Endodermal cell (in vitro differentiated cells): ENCODE measurements at regions not wholly inside any gene's neighbourhood (a gene's known extent, or its start where the extent isn't known, plus 50 kb on each side); places are given as distances from the start of the nearest gene placed in this dataset.

Source experiments
- DNase-seq: peaks from one replicate; pipeline ENCODE4 v3.0.0-alpha.2; 2017
- H3K27ac ChIP-seq: 2 replicates; pipeline ENCODE4 v1.5.1; 2013; ENCODE audit warnings: mild to moderate bottlenecking, low read depth, low read length, moderate library complexity
- H3K27me3 ChIP-seq: 2 replicates; pipeline ENCODE4 v1.6.1; 2013; ENCODE audit warnings: mild to moderate bottlenecking, low read length, moderate library complexity; ENCODE audit not compliant: insufficient read depth, control insufficient read depth, poor library complexity, severe bottlenecking
- H3K36me3 ChIP-seq: 2 replicates; pipeline ENCODE4 v1.7.0; 2013; ENCODE audit warnings: mild to moderate bottlenecking, low read length, moderate library complexity; ENCODE audit not compliant: control insufficient read depth, insufficient read depth
- H3K4me1 ChIP-seq: one replicate; pipeline ENCODE4 v1.7.0; 2013; ENCODE audit warnings: low read length; ENCODE audit not compliant: control insufficient read depth, insufficient read depth
- H3K4me3 ChIP-seq: 2 replicates; pipeline ENCODE4 v1.5.1; 2013; ENCODE audit warnings: mild to moderate bottlenecking, low read length, moderate library complexity
- H3K9ac ChIP-seq: 2 replicates; pipeline ENCODE4 v1.6.1; 2013; ENCODE audit warnings: mild to moderate bottlenecking, low read length, moderate library complexity; ENCODE audit not compliant: poor library complexity, severe bottlenecking; ENCODE audit errors: extremely low read depth
- H3K9me3 ChIP-seq: 2 replicates; pipeline ENCODE4 v1.6.1; 2013; ENCODE audit warnings: mild to moderate bottlenecking, low read length, moderate library complexity; ENCODE audit not compliant: control insufficient read depth
- H3K27ac Mint-ChIP-seq: 2 replicates; pipeline ENCODE4 v1.8.0; 2020; ENCODE audit warnings: mixed read lengths
- H3K27me3 Mint-ChIP-seq: 2 replicates; pipeline ENCODE4 v1.8.0; 2021; ENCODE audit warnings: mild to moderate bottlenecking, mixed read lengths; ENCODE audit not compliant: insufficient read depth
- H3K36me3 Mint-ChIP-seq: 2 replicates; pipeline ENCODE4 v1.8.0; 2020; ENCODE audit warnings: low read depth, mixed read lengths
- H3K4me1 Mint-ChIP-seq: 2 replicates; pipeline ENCODE4 v1.8.0; 2020; ENCODE audit warnings: mixed read lengths
- H3K4me3 Mint-ChIP-seq: 2 replicates; pipeline ENCODE4 v1.8.0; 2020; ENCODE audit warnings: mild to moderate bottlenecking, moderate library complexity, mixed read lengths
- H3K9me3 Mint-ChIP-seq: 2 replicates; pipeline ENCODE4 v1.8.0; 2020; ENCODE audit warnings: mild to moderate bottlenecking, mixed read lengths
- WGBS, 2 experiments: methylation state at CpG; one replicate each; pipeline versions ENCODE4 v1.1.5 to v1.1.7; 2013; ENCODE audit warnings: missing lambda C conversion rate in 2 of 2, mixed read lengths in 1 of 2; ENCODE audit not compliant: insufficient coverage in 1 of 2, insufficient read length in 1 of 2; 5-methylcytosine and 5-hydroxymethylcytosine counted together
- TF ChIP-seq, protein P1 (sequence below): fragments of 200-600 bp; sonication (generic); conservative IDR thresholded peaks from 2 replicates; pipeline ENCODE4 v1.5.0; 2021; ENCODE audit warnings: antibody characterized with exemption, mild to moderate bottlenecking

GRCh38 chr1:68285046-68285445 is 52.7 kb upstream of the WLS start:
- Histone ChIP-seq H3K9ac (no peak overlapping the region), H3K27ac (no peak overlapping the region), H3K4me3 (no peak overlapping the region), H3K36me3 (no peaks in the 10 kb centered on the region), H3K27me3 (no peaks in the 10 kb centered on the region), H3K9me3 (no peaks in the 10 kb centered on the region), H3K4me1 (no peaks in the 10 kb centered on the region)
- Mint-ChIP-seq H3K9me3 (no peaks in the 10 kb centered on the region), H3K27me3 (peaks cover 36% of the 10 kb centered on the region), H3K4me3 (no peak overlapping the region), H3K27ac (no peak overlapping the region), H3K4me1 (peaks cover 8% of the 10 kb centered on the region), H3K36me3 (peaks cover 4% of the 10 kb centered on the region)
- TF ChIP-seq, protein P1, sequence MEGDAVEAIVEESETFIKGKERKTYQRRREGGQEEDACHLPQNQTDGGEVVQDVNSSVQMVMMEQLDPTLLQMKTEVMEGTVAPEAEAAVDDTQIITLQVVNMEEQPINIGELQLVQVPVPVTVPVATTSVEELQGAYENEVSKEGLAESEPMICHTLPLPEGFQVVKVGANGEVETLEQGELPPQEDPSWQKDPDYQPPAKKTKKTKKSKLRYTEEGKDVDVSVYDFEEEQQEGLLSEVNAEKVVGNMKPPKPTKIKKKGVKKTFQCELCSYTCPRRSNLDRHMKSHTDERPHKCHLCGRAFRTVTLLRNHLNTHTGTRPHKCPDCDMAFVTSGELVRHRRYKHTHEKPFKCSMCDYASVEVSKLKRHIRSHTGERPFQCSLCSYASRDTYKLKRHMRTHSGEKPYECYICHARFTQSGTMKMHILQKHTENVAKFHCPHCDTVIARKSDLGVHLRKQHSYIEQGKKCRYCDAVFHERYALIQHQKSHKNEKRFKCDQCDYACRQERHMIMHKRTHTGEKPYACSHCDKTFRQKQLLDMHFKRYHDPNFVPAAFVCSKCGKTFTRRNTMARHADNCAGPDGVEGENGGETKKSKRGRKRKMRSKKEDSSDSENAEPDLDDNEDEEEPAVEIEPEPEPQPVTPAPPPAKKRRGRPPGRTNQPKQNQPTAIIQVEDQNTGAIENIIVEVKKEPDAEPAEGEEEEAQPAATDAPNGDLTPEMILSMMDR: no peak
- DNase-seq: no peak
- WGBS, 2 experiments: 98 to 100% methylated on average over 3 of the region's 4 CpGs

DNA sequence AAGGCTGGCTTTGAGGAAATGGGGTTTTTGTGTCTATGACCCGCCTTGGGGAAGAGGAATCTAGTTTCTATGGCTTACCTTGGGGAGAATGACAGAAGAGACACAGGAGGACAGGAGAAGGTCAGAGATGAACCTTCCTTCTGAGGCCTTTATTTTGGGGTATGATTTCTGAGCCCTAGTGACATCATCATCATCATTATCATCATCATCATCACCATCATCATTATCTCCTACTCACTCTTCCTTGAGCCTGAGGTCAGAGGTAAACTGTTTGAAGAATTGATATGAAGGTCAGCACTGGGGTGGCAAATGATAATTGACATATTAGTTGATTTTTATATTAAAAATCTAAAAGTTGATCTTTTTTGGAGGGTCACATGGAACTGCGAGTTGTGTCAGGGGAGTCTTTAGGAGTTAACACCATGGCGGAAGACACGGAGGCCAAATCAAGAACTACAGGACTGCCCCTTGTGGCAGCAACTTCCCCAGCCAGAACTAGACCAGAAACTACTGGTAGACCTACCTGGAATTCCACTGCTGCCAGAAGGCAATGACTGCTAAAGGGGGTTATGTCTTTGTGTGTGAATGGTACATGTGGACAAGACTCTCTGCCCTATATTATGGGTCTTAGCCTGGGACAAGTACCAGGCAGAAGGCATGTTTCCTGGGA is 49.8 kb upstream of the WLS start:
- Histone ChIP-seq H3K4me3 (no peak overlapping the region), H3K4me1 (peaks cover 9% of the 10 kb centered on the region), H3K9ac (no peak overlapping the region), H3K27me3 (no peaks in the 10 kb centered on the region), H3K36me3 (no peaks in the 10 kb centered on the region), H3K9me3 (no peaks in the 10 kb centered on the region), H3K27ac (no peak overlapping the region)
- Mint-ChIP-seq H3K4me1 (peaks cover 30% of the 10 kb centered on the region), H3K36me3 (peaks cover 4% of the 10 kb centered on the region), H3K27me3 (peaks cover 44% of the 10 kb centered on the region), H3K27ac (no peak overlapping the region), H3K9me3 (no peaks in the 10 kb centered on the region), H3K4me3 (no peak overlapping the region)
- DNase-seq: peak; percentile 70
- TF ChIP-seq, protein P1: peak; percentile 68
- WGBS, 2 experiments: 80 to 82% methylated on average over 3 to 4 of the region's 4 CpGs
